Left ventricle myocardium inferior (tissue), 1 donor: ENCODE measurements at regions not wholly inside any gene's neighbourhood (a gene's known extent, or its start where the extent isn't known, plus 50 kb on each side); places are given as distances from the start of the nearest gene placed in this dataset.
"Not testable (repeated sequence)": the region's sequence is repeated elsewhere in the genome, so short reads cannot be mapped to it uniquely, and the experiment has no call there.

Experiments used
- DNase-seq: peaks from one replicate; pipeline ENCODE4 v3.0.0-alpha.2; 2020
- H3K27ac ChIP-seq: fragments of 200-600 bp; replicated peaks from 2 replicates; pipeline ENCODE4 v1.8.0; 2021
- H3K27me3 ChIP-seq: fragments of 200-600 bp; 2 replicates; pipeline ENCODE4 v1.8.0; 2021; ENCODE audit warnings: low read depth
- H3K36me3 ChIP-seq: fragments of 200-600 bp; 2 replicates; pipeline ENCODE4 v1.8.0; 2021
- H3K4me1 ChIP-seq: fragments of 200-600 bp; 2 replicates; pipeline ENCODE4 v1.8.0; 2021
- H3K4me3 ChIP-seq: fragments of 200-600 bp; 2 replicates; pipeline ENCODE4 v1.8.0; 2021; ENCODE audit warnings: mild to moderate bottlenecking, moderate library complexity
- H3K9me3 ChIP-seq: fragments of 200-600 bp; replicated peaks from 2 replicates; pipeline ENCODE4 v1.8.0; 2021
- intact Hi-C: fragments of 100-400 bp; cut with micrococcal nuclease; formaldehyde crosslinking; loops from one replicate; pipeline ENCODE4 v1.11.0; 2022
- TF ChIP-seq, protein P1 (sequence below): fragments of 200-600 bp; IDR thresholded peaks from 2 replicates; pipeline ENCODE4 v1.8.0; 2021; ENCODE audit warnings: antibody characterized with exemption, mild to moderate bottlenecking, borderline replicate concordance
- donor health status: DM: no; HTN: yes; CAD: no; lungs with severe emphysema.

DNA sequence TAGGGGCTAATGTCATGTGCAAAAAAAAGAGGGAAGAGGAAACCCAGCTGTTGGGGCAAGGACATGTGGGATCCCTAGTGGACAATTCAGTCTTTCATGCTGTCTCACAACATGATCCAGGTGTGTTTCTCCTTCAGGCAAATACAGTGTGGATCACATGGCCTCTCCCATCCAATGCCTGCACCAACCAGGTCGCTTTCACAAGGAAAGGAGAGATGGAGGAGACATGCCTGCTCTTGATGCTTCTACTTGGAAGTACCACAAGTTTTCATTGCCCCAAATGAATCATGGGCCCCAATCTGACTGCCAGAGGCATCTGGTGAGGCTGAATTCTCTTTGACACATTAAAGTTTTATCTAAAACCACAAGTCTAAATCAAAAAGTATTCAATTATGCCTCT, 82.1 kb downstream of the DLEU7 start:
- DNase-seq, result no peak
- Histone ChIP-seq H3K4me3 (no peak overlapping the region), H3K27ac (no peak overlapping the region), H3K9me3 (peaks cover 4% of the 10 kb centered on the region), H3K27me3 (no peaks in the 10 kb centered on the region), H3K36me3 (no peaks in the 10 kb centered on the region), H3K4me1 (no peaks in the 10 kb centered on the region)
- TF ChIP-seq, protein P1, sequence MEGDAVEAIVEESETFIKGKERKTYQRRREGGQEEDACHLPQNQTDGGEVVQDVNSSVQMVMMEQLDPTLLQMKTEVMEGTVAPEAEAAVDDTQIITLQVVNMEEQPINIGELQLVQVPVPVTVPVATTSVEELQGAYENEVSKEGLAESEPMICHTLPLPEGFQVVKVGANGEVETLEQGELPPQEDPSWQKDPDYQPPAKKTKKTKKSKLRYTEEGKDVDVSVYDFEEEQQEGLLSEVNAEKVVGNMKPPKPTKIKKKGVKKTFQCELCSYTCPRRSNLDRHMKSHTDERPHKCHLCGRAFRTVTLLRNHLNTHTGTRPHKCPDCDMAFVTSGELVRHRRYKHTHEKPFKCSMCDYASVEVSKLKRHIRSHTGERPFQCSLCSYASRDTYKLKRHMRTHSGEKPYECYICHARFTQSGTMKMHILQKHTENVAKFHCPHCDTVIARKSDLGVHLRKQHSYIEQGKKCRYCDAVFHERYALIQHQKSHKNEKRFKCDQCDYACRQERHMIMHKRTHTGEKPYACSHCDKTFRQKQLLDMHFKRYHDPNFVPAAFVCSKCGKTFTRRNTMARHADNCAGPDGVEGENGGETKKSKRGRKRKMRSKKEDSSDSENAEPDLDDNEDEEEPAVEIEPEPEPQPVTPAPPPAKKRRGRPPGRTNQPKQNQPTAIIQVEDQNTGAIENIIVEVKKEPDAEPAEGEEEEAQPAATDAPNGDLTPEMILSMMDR, result no peak
- intact Hi-C loops, result no loop called here

- H3K4me1 ChIP-seq, result no peaks in the 10 kb centered on the region
- TF ChIP-seq, protein P1, result no peak
- no peaks in the 10 kb centered on the region for H3K27me3 ChIP-seq
- H3K27ac ChIP-seq, result no peak overlapping the region
- H3K4me3 ChIP-seq, result no peak overlapping the region
- intact Hi-C loops, result no loop called here
- no peaks in the 10 kb centered on the region for H3K36me3 ChIP-seq
- peaks cover 4% of the 10 kb centered on the region for H3K9me3 ChIP-seq
- no peak for DNase-seq
Measured at GRCh38 chr13:50762969-50763567, 80.4 kb downstream of the DLEU7 start.

GRCh38 chr13:50766013-50766412, 77.5 kb downstream of the DLEU7 start:
- intact Hi-C loops, result no loop called here
- DNase-seq, result no peak

DNA sequence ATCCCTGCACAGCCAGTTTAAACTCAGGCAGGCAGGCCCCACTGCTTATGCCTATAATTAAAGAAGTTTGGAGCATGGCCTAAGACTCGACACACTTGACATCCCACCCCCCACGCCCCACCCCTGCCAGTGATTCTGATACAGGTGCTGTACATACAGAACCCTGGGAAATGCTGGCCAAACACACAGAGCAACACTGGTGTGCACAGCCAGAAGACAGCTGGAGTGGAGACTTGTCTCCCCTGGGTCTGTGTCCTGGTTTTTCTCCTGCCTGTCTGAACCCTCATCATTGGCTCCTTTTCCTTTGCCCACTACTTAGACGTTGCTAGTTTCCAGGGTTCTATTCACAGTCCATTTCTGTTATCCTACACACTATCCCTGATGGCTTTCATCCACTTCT, 76.8 kb downstream of the DLEU7 start:
- Histone ChIP-seq H3K4me3 (no peak overlapping the region), H3K27me3 (no peaks in the 10 kb centered on the region), H3K27ac (no peak overlapping the region), H3K9me3 (peaks cover 6% of the 10 kb centered on the region), H3K36me3 (no peaks in the 10 kb centered on the region), H3K4me1 (no peaks in the 10 kb centered on the region)
- intact Hi-C loops, result no loop called here
- no peak for DNase-seq
- TF ChIP-seq, protein P1, result no peak

More at GRCh38 chr13:50766013-50766412, 77.5 kb downstream of the DLEU7 start:
- Histone ChIP-seq H3K27ac (no peak overlapping the region), H3K27me3 (no peaks in the 10 kb centered on the region), H3K4me3 (no peak overlapping the region), H3K4me1 (no peaks in the 10 kb centered on the region), H3K9me3 (peaks cover 6% of the 10 kb centered on the region), H3K36me3 (no peaks in the 10 kb centered on the region)
- TF ChIP-seq, protein P1, result no peak

- H3K4me1 ChIP-seq, intact Hi-C loops, H3K27me3 ChIP-seq, DNase-seq, H3K36me3 ChIP-seq, H3K4me3 ChIP-seq, H3K27ac ChIP-seq: not testable (repeated sequence)
- peaks cover 31% of the 10 kb centered on the region for H3K9me3 ChIP-seq
Measured at GRCh38 chr13:50772881-50773280, 70.6 kb downstream of the DLEU7 start.
